ENCODE measurements at regions not wholly inside any gene's neighbourhood (a gene's known extent, or its start where the extent isn't known, plus 50 kb on each side); places are given as distances from the start of the nearest gene placed in this dataset.

DNA sequence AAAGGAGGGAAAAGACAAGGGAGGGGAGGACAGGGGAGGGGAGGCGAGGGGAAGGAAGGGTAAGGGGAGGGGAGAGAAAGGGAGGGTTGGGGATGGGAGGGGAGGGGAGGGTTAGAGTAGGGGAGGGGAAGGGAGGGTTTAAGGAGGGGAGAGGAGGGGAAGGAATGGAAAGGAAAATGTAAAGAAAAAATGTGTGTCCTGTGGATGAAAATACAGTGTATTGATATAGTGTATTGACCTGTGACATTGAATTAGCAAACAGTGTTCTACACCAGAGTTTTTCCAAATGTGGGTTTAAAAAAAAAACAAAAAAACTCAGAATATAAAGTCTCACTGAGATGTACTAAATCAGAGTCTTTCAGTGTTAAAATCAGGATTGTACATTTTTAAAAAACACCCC is 1279.8 kb upstream of the ADGRL2 start:
- H3K4me2 ChIP-seq (ENCODE audit: low read length) = no peak overlapping the region
- H3K4me1 ChIP-seq (ENCODE audit: insufficient read depth, low read length, severe bottlenecking) = no peaks in the 10 kb centered on the region
- no peaks in the 10 kb centered on the region for H3F3A ChIP-seq (ENCODE audit: insufficient read depth, low read length)
- no peaks in the 10 kb centered on the region for H3K36me3 ChIP-seq (ENCODE audit: insufficient read depth, low read length)
- no peaks in the 10 kb centered on the region for H3K79me2 ChIP-seq (ENCODE audit: insufficient read depth, low read length)
- no peaks in the 10 kb centered on the region for H3K9me3 ChIP-seq (ENCODE audit: low read length)
- no peaks in the 10 kb centered on the region for H3K9me2 ChIP-seq (ENCODE audit: low read depth, low read length)
- H3K9ac ChIP-seq (ENCODE audit: low read length) = no peak overlapping the region
- no peaks in the 10 kb centered on the region for H3K27me3 ChIP-seq (ENCODE audit: insufficient read depth, low read length)
- H3K27ac ChIP-seq (ENCODE audit: low read depth, low read length, poor library complexity, severe bottlenecking) = no peak overlapping the region
- TF ChIP-seq CTCF (IDR thresholded peaks at IDR 0.05; ENCODE audit: low read length) (no peak), EZH2 (IDR thresholded peaks at IDR 0.05; ENCODE audit: borderline replicate concordance, low read length) (no peak)
- no peak overlapping the region for H2AFZ ChIP-seq (ENCODE audit: low read length)
- H3K4me3 ChIP-seq (ENCODE audit: low read depth, low read length, poor library complexity, severe bottlenecking) = no peak overlapping the region
- no peaks in the 10 kb centered on the region for H4K20me1 ChIP-seq (ENCODE audit: insufficient read depth, low read length)

GRCh38 chr1:80517062-80517461 is 1283.7 kb upstream of the ADGRL2 start:
- no peak overlapping the region for H3K27ac ChIP-seq (ENCODE audit: low read depth, low read length, poor library complexity, severe bottlenecking)
- no peak overlapping the region for H3K4me2 ChIP-seq (ENCODE audit: low read length)
- H3K27me3 ChIP-seq (ENCODE audit: insufficient read depth, low read length) = no peaks in the 10 kb centered on the region
- H3K4me3 ChIP-seq (ENCODE audit: low read depth, low read length, poor library complexity, severe bottlenecking) = no peak overlapping the region
- TF ChIP-seq EZH2 (IDR thresholded peaks at IDR 0.05; ENCODE audit: borderline replicate concordance, low read length) = no peak
- TF ChIP-seq CTCF (IDR thresholded peaks at IDR 0.05; ENCODE audit: low read length) = no peak
- no peak overlapping the region for H3K9ac ChIP-seq (ENCODE audit: low read length)
- no peaks in the 10 kb centered on the region for H3K79me2 ChIP-seq (ENCODE audit: insufficient read depth, low read length)
- H4K20me1 ChIP-seq (ENCODE audit: insufficient read depth, low read length) = no peaks in the 10 kb centered on the region
- H3K9me3 ChIP-seq (ENCODE audit: low read length) = no peaks in the 10 kb centered on the region
- no peaks in the 10 kb centered on the region for H3K4me1 ChIP-seq (ENCODE audit: insufficient read depth, low read length, severe bottlenecking)
- H3F3A ChIP-seq (ENCODE audit: insufficient read depth, low read length) = no peaks in the 10 kb centered on the region
- no peaks in the 10 kb centered on the region for H3K9me2 ChIP-seq (ENCODE audit: low read depth, low read length)
- H3K36me3 ChIP-seq (ENCODE audit: insufficient read depth, low read length) = no peaks in the 10 kb centered on the region
- no peak overlapping the region for H2AFZ ChIP-seq (ENCODE audit: low read length)

- Histone ChIP-seq H2AFZ (ENCODE audit: low read length) (no peak overlapping the region), H3K27ac (ENCODE audit: low read depth, low read length, poor library complexity, severe bottlenecking) (no peak overlapping the region), H3K4me3 (ENCODE audit: low read depth, low read length, poor library complexity, severe bottlenecking) (no peak overlapping the region), H3K9me2 (ENCODE audit: low read depth, low read length) (no peaks in the 10 kb centered on the region), H3K4me1 (ENCODE audit: insufficient read depth, low read length, severe bottlenecking) (no peaks in the 10 kb centered on the region), H3K36me3 (ENCODE audit: insufficient read depth, low read length) (no peaks in the 10 kb centered on the region), H3K9me3 (ENCODE audit: low read length) (no peaks in the 10 kb centered on the region), H3F3A (ENCODE audit: insufficient read depth, low read length) (no peaks in the 10 kb centered on the region), H3K4me2 (ENCODE audit: low read length) (no peak overlapping the region), H3K79me2 (ENCODE audit: insufficient read depth, low read length) (no peaks in the 10 kb centered on the region), H3K9ac (ENCODE audit: low read length) (no peak overlapping the region), H3K27me3 (ENCODE audit: insufficient read depth, low read length) (no peaks in the 10 kb centered on the region), H4K20me1 (ENCODE audit: insufficient read depth, low read length) (no peaks in the 10 kb centered on the region)
- TF ChIP-seq EZH2 (IDR thresholded peaks at IDR 0.05; ENCODE audit: borderline replicate concordance, low read length) (no peak), CTCF (IDR thresholded peaks at IDR 0.05; ENCODE audit: low read length) (no peak)
Observed at GRCh38 chr1:80509965-80510522, 1290.7 kb upstream of the ADGRL2 start.
